ENCODE measurements at regions not wholly inside any gene's neighbourhood (a gene's known extent, or its start where the extent isn't known, plus 50 kb on each side); places are given as distances from the start of the nearest gene placed in this dataset.
"Not testable (repeated sequence)": the region's sequence is repeated elsewhere in the genome, so short reads cannot be mapped to it uniquely, and the experiment has no call there.

DNA sequence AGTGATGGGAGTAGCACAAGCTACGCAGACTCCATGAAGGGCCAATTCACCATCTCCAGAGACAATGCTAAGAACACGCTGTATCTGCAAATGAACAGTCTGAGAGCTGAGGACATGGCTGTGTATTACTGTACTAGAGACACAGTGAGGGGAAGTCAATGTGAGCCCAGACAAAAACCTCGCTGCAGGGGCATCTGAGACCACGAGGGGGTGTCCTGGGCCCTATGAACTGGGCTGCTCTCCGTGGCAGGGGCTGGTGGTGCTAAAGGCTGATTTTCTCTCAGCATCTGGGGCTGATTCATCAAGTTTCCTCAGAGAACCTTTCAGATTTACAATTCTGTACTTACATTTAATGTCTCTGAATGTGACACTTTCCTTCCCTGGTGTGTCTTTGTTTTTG is 368.1 kb downstream of the TP53TG3F start:
- TF ChIP-seq GABPA (IDR thresholded peaks at IDR 0.05; ENCODE audit: low read depth); POLR2AphosphoS5 (IDR thresholded peaks at IDR 0.05; ENCODE audit: low read depth); SPI1 (IDR thresholded peaks at IDR 0.05; ENCODE audit: borderline replicate concordance, low read depth): not testable (repeated sequence)
- TF ChIP-seq, protein P1, sequence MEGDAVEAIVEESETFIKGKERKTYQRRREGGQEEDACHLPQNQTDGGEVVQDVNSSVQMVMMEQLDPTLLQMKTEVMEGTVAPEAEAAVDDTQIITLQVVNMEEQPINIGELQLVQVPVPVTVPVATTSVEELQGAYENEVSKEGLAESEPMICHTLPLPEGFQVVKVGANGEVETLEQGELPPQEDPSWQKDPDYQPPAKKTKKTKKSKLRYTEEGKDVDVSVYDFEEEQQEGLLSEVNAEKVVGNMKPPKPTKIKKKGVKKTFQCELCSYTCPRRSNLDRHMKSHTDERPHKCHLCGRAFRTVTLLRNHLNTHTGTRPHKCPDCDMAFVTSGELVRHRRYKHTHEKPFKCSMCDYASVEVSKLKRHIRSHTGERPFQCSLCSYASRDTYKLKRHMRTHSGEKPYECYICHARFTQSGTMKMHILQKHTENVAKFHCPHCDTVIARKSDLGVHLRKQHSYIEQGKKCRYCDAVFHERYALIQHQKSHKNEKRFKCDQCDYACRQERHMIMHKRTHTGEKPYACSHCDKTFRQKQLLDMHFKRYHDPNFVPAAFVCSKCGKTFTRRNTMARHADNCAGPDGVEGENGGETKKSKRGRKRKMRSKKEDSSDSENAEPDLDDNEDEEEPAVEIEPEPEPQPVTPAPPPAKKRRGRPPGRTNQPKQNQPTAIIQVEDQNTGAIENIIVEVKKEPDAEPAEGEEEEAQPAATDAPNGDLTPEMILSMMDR (IDR thresholded peaks at IDR 0.05; ENCODE audit: insufficient read depth, low read length), result not testable (repeated sequence)
- TF ChIP-seq, protein P2, sequence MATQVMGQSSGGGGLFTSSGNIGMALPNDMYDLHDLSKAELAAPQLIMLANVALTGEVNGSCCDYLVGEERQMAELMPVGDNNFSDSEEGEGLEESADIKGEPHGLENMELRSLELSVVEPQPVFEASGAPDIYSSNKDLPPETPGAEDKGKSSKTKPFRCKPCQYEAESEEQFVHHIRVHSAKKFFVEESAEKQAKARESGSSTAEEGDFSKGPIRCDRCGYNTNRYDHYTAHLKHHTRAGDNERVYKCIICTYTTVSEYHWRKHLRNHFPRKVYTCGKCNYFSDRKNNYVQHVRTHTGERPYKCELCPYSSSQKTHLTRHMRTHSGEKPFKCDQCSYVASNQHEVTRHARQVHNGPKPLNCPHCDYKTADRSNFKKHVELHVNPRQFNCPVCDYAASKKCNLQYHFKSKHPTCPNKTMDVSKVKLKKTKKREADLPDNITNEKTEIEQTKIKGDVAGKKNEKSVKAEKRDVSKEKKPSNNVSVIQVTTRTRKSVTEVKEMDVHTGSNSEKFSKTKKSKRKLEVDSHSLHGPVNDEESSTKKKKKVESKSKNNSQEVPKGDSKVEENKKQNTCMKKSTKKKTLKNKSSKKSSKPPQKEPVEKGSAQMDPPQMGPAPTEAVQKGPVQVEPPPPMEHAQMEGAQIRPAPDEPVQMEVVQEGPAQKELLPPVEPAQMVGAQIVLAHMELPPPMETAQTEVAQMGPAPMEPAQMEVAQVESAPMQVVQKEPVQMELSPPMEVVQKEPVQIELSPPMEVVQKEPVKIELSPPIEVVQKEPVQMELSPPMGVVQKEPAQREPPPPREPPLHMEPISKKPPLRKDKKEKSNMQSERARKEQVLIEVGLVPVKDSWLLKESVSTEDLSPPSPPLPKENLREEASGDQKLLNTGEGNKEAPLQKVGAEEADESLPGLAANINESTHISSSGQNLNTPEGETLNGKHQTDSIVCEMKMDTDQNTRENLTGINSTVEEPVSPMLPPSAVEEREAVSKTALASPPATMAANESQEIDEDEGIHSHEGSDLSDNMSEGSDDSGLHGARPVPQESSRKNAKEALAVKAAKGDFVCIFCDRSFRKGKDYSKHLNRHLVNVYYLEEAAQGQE (IDR thresholded peaks at IDR 0.05; ENCODE audit: insufficient replicate concordance, low read depth), result not testable (repeated sequence)
